ENCODE measurements at regions not wholly inside any gene's neighbourhood (a gene's known extent, or its start where the extent isn't known, plus 50 kb on each side); places are given as distances from the start of the nearest gene placed in this dataset.

DNA sequence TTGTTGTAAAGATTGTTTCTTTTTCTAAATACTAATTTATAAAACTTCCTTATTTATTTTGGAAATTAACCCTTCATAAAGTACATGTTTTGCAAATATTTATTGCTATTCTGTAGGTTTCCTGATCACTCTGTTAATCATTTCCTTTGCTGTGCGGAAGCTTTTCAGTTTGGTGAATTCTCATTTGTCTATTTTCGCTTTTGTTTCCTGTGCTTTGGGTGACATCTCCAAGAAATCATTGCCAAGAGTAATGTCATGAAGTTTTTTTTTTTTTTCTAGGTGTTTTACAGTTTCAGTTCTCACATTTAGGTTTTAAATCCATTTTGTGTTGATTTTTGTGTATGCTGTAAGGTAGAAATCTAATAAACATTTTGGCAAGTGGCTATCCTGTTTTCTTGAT is 1899.8 kb upstream of the ACO1 start:
- no peak for DNase-seq (ENCODE audit: low read depth)
- H3K4me3 ChIP-seq (replicated peaks; ENCODE audit: low read depth, low read length): no peak overlapping the region
- TF ChIP-seq, protein P1, sequence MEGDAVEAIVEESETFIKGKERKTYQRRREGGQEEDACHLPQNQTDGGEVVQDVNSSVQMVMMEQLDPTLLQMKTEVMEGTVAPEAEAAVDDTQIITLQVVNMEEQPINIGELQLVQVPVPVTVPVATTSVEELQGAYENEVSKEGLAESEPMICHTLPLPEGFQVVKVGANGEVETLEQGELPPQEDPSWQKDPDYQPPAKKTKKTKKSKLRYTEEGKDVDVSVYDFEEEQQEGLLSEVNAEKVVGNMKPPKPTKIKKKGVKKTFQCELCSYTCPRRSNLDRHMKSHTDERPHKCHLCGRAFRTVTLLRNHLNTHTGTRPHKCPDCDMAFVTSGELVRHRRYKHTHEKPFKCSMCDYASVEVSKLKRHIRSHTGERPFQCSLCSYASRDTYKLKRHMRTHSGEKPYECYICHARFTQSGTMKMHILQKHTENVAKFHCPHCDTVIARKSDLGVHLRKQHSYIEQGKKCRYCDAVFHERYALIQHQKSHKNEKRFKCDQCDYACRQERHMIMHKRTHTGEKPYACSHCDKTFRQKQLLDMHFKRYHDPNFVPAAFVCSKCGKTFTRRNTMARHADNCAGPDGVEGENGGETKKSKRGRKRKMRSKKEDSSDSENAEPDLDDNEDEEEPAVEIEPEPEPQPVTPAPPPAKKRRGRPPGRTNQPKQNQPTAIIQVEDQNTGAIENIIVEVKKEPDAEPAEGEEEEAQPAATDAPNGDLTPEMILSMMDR (IDR thresholded peaks at IDR 0.05; ENCODE audit: low read length, missing control alignments): no peak

DNA sequence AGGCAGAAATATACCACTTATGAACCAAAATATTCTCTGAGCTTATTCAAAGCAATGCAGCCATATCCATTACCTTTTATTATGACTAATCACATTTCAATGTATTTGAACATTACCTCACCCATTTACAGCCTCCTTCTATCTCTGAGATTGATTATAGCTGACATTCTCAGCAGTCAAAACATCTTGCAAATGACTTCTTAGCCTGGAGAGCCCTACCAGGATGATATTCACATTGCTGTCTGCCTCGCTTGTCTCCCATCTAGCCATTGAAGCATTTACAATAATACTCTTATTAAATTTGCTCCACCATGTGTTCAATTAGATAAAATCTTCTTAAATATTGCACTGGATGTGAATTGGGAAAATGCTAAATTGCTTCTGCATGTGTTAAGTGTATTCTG is 1879.9 kb upstream of the ACO1 start:
- DNase-seq (ENCODE audit: low read depth): no peak
- TF ChIP-seq, protein P1 (IDR thresholded peaks at IDR 0.05; ENCODE audit: low read length, missing control alignments): no peak

DNA sequence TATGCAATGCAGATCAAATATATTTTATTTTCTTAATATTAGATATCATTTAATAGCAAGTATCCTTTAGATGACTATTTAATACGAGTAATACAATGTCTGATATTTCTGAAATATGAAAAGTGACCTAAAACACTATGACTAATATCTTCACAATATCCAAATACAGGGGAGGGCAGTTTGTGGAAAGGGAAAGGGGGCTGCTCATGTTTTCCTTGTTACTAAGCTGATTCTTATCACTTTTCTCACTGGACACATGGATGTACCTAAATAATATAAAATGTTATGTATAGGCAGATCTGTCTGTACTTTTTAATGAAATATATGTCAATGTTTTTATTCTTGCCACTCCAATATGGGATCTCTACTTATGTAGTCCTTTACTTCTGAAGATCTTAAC is 1879.1 kb upstream of the ACO1 start:
- no peak overlapping the region for H3K4me3 ChIP-seq (replicated peaks; ENCODE audit: low read depth, low read length)
- DNase-seq (ENCODE audit: low read depth): no peak
- TF ChIP-seq, protein P1 (IDR thresholded peaks at IDR 0.05; ENCODE audit: low read length, missing control alignments): no peak

More for the DNA sequence above, 1879.9 kb upstream of the ACO1 start:
- H3K4me3 ChIP-seq (replicated peaks; ENCODE audit: low read depth, low read length): no peak overlapping the region

DNA sequence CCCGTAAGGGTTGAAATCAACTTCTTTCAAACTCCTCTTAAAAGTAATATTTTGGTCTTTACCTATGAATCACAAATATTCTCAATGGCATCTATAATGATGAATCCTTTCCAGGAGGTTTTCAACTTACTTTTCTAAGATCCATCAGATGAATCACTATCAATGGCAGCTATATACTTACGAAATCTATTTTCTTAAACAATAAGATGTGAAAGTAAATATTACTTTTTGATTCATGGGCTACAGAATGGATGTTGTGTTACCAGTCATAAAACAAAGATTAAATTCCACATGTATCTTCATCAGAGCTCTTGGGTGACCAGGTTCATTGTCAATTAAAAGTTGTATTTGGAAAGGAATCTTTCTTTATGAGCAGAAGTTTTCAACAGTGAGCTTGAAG is 1877.7 kb upstream of the ACO1 start:
- DNase-seq (ENCODE audit: low read depth): no peak
- H3K4me3 ChIP-seq (replicated peaks; ENCODE audit: low read depth, low read length): no peak overlapping the region
- TF ChIP-seq, protein P1 (IDR thresholded peaks at IDR 0.05; ENCODE audit: low read length, missing control alignments): no peak

DNA sequence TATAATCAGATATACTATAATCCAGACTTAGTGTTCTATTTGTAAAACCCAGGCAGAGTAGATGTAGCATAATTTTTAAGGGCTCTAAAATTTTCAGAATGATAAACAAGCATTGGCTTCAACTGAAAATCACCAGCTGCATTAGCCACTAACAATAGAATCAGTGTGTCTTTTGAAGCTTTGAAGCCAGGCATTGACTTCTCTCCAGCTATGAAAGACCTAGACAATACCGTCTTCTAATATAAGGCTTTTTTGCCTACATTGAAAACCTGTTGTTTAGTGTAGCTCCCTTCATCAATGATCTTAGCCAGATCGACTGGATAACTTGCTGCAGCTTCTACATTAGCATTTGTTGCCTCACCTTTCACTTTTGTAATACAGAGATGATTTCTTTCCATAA is 1877.3 kb upstream of the ACO1 start:
- TF ChIP-seq, protein P1 (IDR thresholded peaks at IDR 0.05; ENCODE audit: low read length, missing control alignments): no peak
- no peak for DNase-seq (ENCODE audit: low read depth)
- H3K4me3 ChIP-seq (replicated peaks; ENCODE audit: low read depth, low read length): no peak overlapping the region

DNA sequence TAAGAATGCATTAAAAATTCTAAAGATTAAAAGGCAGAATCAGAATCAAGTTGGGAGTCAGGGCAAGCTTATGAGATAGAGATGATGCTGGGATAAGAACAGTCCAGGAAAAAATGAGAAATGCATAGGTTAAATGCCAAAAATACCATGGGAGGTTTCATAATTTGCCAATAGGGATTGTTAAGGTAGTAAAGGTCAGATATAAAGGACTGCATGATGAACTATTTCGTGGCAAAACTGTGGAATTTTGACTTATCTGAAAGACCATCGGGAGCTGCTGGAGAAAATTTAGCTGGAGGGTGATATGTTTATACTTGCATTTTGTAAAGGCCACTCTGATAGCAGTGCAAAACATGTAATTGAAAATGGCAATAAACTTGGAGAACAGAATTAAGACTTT is 1872.8 kb upstream of the ACO1 start:
- TF ChIP-seq, protein P1 (IDR thresholded peaks at IDR 0.05; ENCODE audit: low read length, missing control alignments): no peak
- DNase-seq (ENCODE audit: low read depth): no peak
- no peak overlapping the region for H3K4me3 ChIP-seq (replicated peaks; ENCODE audit: low read depth, low read length)

DNA sequence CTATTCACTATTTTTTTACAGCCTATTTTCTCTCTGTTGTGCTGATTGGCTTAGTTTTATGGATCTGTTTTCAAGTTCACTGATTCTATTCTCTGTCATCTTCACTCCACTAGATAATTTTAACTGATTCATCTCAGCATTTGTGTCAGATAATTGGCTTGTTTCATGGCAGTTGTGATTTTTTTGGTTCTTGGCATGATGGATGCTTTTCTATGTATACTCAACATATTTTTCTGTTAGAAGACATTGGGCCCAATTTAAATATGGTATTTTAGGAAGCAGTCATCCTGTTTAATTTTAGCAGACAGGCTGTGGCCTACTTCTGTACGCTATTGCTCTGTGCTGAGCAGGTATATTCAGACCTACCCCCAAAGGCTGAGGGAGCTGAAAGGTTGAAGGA is 1865.3 kb upstream of the ACO1 start:
- TF ChIP-seq, protein P1 (IDR thresholded peaks at IDR 0.05; ENCODE audit: low read length, missing control alignments): no peak
- no peak for DNase-seq (ENCODE audit: low read depth)
- no peak overlapping the region for H3K4me3 ChIP-seq (replicated peaks; ENCODE audit: low read depth, low read length)

Measured in fibroblast of pulmonary artery (primary cell).